Bronchial epithelial cell (primary cell): ENCODE measurements at regions not wholly inside any gene's neighbourhood (a gene's known extent, or its start where the extent isn't known, plus 50 kb on each side); places are given as distances from the start of the nearest gene placed in this dataset.
A peak's percentile ranks its signal among the peaks of the same experiment; 100 is the strongest.

Experiments used
- DNase-seq: peaks from one replicate; pipeline ENCODE4 v3.0.0-alpha.2; 2010; ENCODE audit warnings: low read depth
- FAIRE-seq: peaks from 2 replicates; lab custom pipeline; 2011; peaks lifted over from hg19 to GRCh38; lab: Jason Lieb, UNC
- H3K27me3 ChIP-seq: 2 replicates; pipeline ENCODE4 v1.5.1; 2011; ENCODE audit warnings: low read length; ENCODE audit not compliant: control insufficient read depth, insufficient read depth
- H3K36me3 ChIP-seq: 2 replicates; pipeline ENCODE4 v1.5.1; 2011; ENCODE audit warnings: low read length; ENCODE audit not compliant: control insufficient read depth, insufficient read depth
- H3K4me3 ChIP-seq: 2 replicates; pipeline ENCODE4 v1.5.1; 2011; ENCODE audit warnings: mild to moderate bottlenecking, low read depth, low read length, control low read depth
- CTCF ChIP-seq: IDR thresholded peaks from 2 replicates; pipeline ENCODE4 v1.5.1; 2011; ENCODE audit warnings: mild to moderate bottlenecking, moderate library complexity, low read length, control low read depth, inconsistent platforms; ENCODE audit not compliant: insufficient read depth, severe bottlenecking

- no peaks in the 10 kb centered on the region for H3K27me3 ChIP-seq
- peak; percentile 49 for DNase-seq
- no peaks in the 10 kb centered on the region for H3K36me3 ChIP-seq
- no peak for TF ChIP-seq CTCF
- FAIRE-seq: peak; percentile 89
- no peak overlapping the region for H3K4me3 ChIP-seq
Observed at GRCh38 chr14:76551906-76552305, 176.0 kb downstream of the ESRRB start.

- DNase-seq: no peak
- Histone ChIP-seq H3K36me3 (no peaks in the 10 kb centered on the region), H3K4me3 (no peak overlapping the region), H3K27me3 (no peaks in the 10 kb centered on the region)
- peak; percentile 11 for TF ChIP-seq CTCF
- FAIRE-seq: no peak
Observed at GRCh38 chr14:76564471-76565422, 188.8 kb downstream of the ESRRB start.

- no peaks in the 10 kb centered on the region for H3K27me3 ChIP-seq
- H3K4me3 ChIP-seq: no peak overlapping the region
- TF ChIP-seq CTCF: no peak
- no peaks in the 10 kb centered on the region for H3K36me3 ChIP-seq
- DNase-seq: no peak
- FAIRE-seq: no peak
Observed at GRCh38 chr14:76566439-76566838, 190.5 kb downstream of the ESRRB start.

GRCh38 chr14:76574416-76575095 is 186.7 kb upstream of the VASH1 start:
- peaks cover 3% of the 10 kb centered on the region for H3K27me3 ChIP-seq
- no peak overlapping the region for H3K4me3 ChIP-seq

GRCh38 chr14:76575108-76575507 is 186.2 kb upstream of the VASH1 start:
- TF ChIP-seq CTCF: no peak
- Histone ChIP-seq H3K4me3 (no peak overlapping the region), H3K27me3 (peaks cover 3% of the 10 kb centered on the region), H3K36me3 (no peaks in the 10 kb centered on the region)
- no peak for FAIRE-seq
- no peak for DNase-seq

More at GRCh38 chr14:76574416-76575095, 186.7 kb upstream of the VASH1 start:
- FAIRE-seq (no peak), DNase-seq (no peak)
- no peaks in the 10 kb centered on the region for H3K36me3 ChIP-seq
- no peak for TF ChIP-seq CTCF
